Bronchial epithelial cell (primary cell): ENCODE measurements at regions not wholly inside any gene's neighbourhood (a gene's known extent, or its start where the extent isn't known, plus 50 kb on each side); places are given as distances from the start of the nearest gene placed in this dataset.

Experiments used
- DNase-seq: peaks from one replicate; pipeline ENCODE4 v3.0.0-alpha.2; 2010; ENCODE audit warnings: low read depth
- FAIRE-seq: peaks from 2 replicates; lab custom pipeline; 2011; peaks lifted over from hg19 to GRCh38; lab: Jason Lieb, UNC
- H3K27me3 ChIP-seq: 2 replicates; pipeline ENCODE4 v1.5.1; 2011; ENCODE audit warnings: low read length; ENCODE audit not compliant: control insufficient read depth, insufficient read depth
- H3K36me3 ChIP-seq: 2 replicates; pipeline ENCODE4 v1.5.1; 2011; ENCODE audit warnings: low read length; ENCODE audit not compliant: control insufficient read depth, insufficient read depth
- H3K4me3 ChIP-seq: 2 replicates; pipeline ENCODE4 v1.5.1; 2011; ENCODE audit warnings: mild to moderate bottlenecking, low read depth, low read length, control low read depth
- CTCF ChIP-seq: IDR thresholded peaks from 2 replicates; pipeline ENCODE4 v1.5.1; 2011; ENCODE audit warnings: mild to moderate bottlenecking, moderate library complexity, low read length, control low read depth, inconsistent platforms; ENCODE audit not compliant: insufficient read depth, severe bottlenecking

DNA sequence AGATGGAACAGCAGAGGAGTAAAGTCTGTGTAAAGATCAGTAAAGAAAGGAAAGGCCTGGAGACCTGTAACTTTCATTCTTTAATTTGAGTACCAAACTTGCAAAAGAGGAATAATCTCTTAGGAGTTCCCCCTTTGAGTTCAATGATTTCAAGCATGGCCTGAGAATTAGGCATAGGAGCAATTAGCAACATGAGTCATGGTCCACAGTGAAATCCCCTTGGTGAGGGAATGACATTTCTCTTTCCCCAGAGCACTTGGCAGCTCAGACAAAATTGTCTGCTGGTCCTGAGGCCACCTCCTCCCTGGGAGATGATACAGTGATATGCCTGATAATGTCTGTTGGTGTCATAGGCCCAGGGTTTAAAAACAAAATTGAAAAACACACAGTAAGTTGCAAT is 81.4 kb upstream of the CRBN start:
- no peak overlapping the region for H3K4me3 ChIP-seq
- no peak for DNase-seq
- no peak for TF ChIP-seq CTCF
- H3K36me3 ChIP-seq: no peaks in the 10 kb centered on the region
- H3K27me3 ChIP-seq: no peaks in the 10 kb centered on the region
- FAIRE-seq: no peak

- TF ChIP-seq CTCF: no peak
- Histone ChIP-seq H3K4me3 (no peak overlapping the region), H3K27me3 (no peaks in the 10 kb centered on the region), H3K36me3 (no peaks in the 10 kb centered on the region)
- DNase-seq (peak; percentile 0), FAIRE-seq (no peak)
Observed at GRCh38 chr3:3259181-3259580, 79.7 kb upstream of the CRBN start.

- H3K36me3 ChIP-seq: no peaks in the 10 kb centered on the region
- no peak for TF ChIP-seq CTCF
- FAIRE-seq (no peak), DNase-seq (no peak)
- H3K4me3 ChIP-seq: no peak overlapping the region
- no peaks in the 10 kb centered on the region for H3K27me3 ChIP-seq
Observed at GRCh38 chr3:3258281-3258680, 78.8 kb upstream of the CRBN start.

DNA sequence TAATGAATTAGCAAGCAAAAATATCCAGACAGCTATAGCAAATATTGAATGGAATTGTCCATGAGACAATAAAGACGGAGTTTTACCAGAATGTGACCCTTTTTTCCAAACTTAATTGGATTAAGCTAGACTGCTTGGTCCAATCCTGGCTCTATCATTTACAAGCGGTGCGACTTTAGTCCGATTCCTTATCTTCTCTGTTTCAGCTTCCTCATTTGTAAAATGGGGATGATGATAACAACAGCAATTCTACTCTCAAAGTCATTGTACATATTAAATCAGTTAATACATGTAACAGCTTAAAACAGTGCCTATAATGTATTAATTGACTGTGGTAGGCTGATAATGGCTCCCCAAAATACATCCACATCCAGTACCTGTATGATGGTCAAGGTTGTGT is 62.1 kb upstream of the CRBN start:
- Histone ChIP-seq H3K36me3 (no peaks in the 10 kb centered on the region), H3K4me3 (no peak overlapping the region), H3K27me3 (no peaks in the 10 kb centered on the region)
- DNase-seq: no peak
- TF ChIP-seq CTCF: no peak
- no peak for FAIRE-seq

GRCh38 chr3:3240986-3241385 is 61.5 kb upstream of the CRBN start:
- no peak for TF ChIP-seq CTCF
- H3K4me3 ChIP-seq: no peak overlapping the region
- no peaks in the 10 kb centered on the region for H3K36me3 ChIP-seq
- FAIRE-seq (no peak), DNase-seq (peak; percentile 4)
- no peaks in the 10 kb centered on the region for H3K27me3 ChIP-seq

DNA sequence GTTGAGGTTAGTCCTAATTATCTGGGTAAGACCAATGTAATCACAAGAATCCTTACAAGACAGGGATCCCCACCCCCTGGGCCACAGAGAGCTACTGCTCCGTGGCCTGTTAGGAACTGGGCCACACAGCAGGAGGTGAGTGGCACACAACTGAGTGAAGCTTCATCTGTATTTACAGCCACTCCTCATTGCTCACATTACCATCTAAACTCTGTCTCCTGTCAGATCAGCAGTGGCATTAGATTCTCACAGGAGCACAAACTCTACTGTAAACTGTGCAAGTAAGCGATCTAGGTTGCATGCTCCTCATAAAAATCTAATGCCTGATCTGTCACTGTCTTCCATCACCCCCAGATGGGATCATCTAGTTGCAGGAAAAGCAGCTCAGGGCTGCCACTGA is 58.5 kb upstream of the CRBN start:
- no peak for TF ChIP-seq CTCF
- H3K27me3 ChIP-seq: no peaks in the 10 kb centered on the region
- DNase-seq: no peak
- FAIRE-seq: no peak
- no peaks in the 10 kb centered on the region for H3K36me3 ChIP-seq
- no peak overlapping the region for H3K4me3 ChIP-seq
